ENCODE measurements at regions not wholly inside any gene's neighbourhood (a gene's known extent, or its start where the extent isn't known, plus 50 kb on each side); places are given as distances from the start of the nearest gene placed in this dataset.

DNA sequence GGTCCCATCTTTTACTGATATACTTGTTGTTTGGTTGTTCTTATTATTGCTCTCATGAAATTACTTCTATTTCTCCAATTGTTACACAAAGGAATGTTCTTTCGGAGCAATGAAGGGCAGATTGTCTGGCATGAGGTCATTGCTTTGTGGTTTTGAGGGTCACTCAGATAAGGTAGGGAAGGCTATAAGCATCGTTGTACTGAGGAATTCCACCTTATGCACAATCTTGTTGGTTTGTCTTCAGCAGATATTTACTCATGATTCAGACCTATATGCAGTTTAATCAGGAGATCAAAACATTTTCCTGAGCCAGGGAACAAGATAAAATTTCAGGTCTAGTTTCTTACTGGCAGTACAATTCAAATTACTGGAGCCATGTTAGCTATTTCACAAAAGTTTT lies 163.0 kb upstream of the SPHKAP start:
- DNase-seq = no peak

- no peak for DNase-seq
Observed at GRCh38 chr2:228339525-228339924, 158.0 kb upstream of the SPHKAP start.

- DNase-seq = no peak
Observed at GRCh38 chr2:228334180-228334579, 152.7 kb upstream of the SPHKAP start.

GRCh38 chr2:228329282-228329681 lies 147.8 kb upstream of the SPHKAP start:
- DNase-seq = peak in 2 of 3 donors; percentile 14 to 27

DNA sequence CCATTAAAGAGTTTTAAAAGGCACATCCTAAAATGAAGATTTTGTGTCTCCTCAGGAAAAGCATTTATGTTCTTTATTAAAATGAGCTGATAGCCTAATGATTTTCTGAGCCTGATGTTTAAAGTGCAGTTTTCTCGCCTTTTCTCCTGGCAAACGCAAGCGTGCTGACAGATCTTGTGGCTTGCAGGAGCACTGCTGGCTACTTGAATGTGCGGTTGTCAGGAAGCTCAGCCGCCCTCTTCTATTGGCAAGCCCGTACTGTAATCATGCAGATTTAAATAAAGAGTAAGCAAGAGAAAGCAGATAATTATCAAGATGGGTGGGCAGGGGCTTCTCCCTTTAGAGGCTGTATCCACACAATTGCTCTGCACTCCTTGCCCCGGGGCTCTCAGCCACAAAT lies 139.5 kb upstream of the SPHKAP start:
- DNase-seq = no peak

GRCh38 chr2:228318218-228318617 lies 136.7 kb upstream of the SPHKAP start:
- peak in 1 of 3 donors; percentile 17 for DNase-seq

GRCh38 chr2:228312172-228312571 lies 130.7 kb upstream of the SPHKAP start:
- DNase-seq = no peak

- no peak for DNase-seq
Observed at GRCh38 chr2:228303960-228304359, 122.5 kb upstream of the SPHKAP start.

DNA sequence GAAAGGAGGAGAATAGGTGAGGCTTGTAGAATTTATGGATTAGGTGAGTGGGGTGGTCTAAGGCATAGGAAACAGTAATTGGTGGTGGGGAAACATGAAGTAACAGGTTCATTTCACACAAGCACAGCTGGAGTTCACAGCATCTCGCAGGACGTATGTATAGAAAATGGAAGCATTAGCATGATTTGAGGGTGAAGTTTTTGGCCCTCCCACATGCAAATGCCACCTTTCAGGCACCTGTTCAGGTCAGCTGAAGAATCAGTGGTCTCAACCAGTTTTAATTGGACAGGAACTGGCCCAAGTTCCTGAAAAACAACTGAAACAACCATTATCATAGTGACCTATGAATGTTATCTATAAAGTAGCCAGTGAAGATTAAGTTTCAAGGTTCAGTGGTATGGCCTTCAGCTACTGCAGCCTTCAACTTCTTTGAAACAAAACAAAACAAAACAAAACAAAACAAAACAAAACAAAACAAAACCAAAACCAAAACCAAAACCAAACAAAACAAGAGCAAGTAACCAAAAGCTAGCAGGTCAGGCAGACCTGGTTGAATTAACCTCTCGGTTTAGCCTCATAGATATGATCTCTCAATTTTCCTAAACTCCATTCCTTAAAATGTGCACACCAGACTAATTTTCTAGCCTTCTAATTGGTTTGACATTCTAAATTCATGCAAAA lies 102.1 kb upstream of the SPHKAP start:
- DNase-seq = no peak

DNA sequence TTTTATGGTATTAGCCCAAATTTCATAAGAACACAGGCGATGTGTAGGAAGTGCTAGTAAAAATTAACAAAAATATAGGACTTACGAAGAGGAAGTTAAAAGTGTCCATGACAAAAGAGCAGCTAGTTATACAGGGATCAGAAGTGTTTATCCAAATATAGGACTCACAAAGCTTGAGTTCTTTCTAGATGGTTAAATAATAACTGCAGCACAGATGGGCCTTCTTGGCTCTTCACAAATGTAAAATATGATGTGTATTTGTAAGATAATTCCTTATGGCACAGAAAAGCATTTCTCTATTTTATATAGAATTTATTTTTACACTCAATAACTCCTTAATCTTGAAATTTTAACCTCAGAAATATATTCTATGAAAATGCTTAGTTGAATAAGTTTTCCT lies 100.9 kb upstream of the SPHKAP start:
- no peak for DNase-seq

DNA sequence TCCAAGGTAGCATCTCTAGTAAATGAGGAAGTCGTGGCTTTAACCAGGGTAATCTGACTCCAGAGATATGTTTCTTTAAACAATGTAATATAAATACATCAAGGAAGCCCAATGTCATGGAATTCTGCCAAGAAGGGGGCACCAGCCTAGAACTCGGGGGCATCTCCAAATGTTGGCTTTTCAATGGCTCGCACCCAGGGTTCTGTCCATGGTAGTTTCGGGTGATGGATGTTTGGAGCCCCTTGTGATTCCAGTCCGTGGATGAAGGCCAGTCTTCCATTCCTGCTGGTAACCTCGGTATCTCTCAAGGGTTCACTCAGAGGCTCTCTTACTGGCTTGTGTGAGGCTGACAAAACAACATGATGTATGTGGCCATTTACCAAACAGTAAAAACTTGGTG lies 91.7 kb upstream of the SPHKAP start:
- DNase-seq = no peak

GRCh38 chr2:228269351-228269750 lies 87.9 kb upstream of the SPHKAP start:
- peak in 1 of 3 donors; percentile 56 for DNase-seq

GRCh38 chr2:228268756-228269155 lies 87.3 kb upstream of the SPHKAP start:
- DNase-seq = peak in 1 of 3 donors; percentile 39

- DNase-seq = peak in 1 of 3 donors; percentile 35
Observed at GRCh38 chr2:228268301-228268700, 86.8 kb upstream of the SPHKAP start.

DNA sequence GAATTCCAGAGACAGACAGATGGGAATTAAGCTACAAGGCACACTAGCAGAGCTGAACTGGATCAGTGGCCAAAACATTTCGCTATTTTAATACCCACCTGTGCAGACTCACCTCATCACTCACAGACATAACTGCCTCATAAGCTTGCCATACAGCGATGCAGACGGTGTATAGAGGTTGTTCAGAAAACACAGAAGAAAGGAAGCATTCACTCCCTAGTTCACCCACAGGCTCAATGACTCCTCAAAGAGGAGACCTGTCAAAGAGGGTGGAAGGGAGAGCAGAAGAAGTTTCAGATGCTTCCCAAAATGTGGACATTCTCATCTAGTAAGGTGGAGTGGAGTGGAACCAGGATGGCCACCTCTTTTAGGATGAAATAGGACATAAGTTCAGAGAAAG lies 81.7 kb upstream of the SPHKAP start:
- no peak for DNase-seq

GRCh38 chr2:228261546-228261945 lies 80.1 kb upstream of the SPHKAP start:
- DNase-seq = no peak

- no peak for DNase-seq
Observed at GRCh38 chr2:228257379-228257778, 75.9 kb upstream of the SPHKAP start.

GRCh38 chr2:228253752-228254151 lies 72.3 kb upstream of the SPHKAP start:
- no peak for DNase-seq

DNA sequence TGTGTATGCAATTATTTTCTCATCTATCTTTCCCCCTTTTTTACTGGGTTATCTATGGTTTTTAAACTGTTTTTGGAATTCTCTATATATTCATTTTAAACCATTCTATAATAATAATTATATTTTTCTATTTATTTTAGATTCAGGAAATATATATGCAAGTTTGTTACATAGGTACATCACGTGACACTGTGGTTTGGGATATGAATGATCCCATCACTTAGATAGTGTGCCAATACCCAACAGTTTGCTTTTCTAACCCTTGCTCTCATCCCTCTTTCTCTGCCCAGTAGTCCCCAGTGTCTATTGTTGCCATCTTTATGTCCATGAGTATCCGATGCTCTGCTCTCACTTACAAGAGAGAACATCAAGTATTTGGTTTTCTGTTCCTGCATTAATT lies 65.8 kb upstream of the SPHKAP start:
- DNase-seq = no peak

GRCh38 chr2:228245601-228246000 lies 64.1 kb upstream of the SPHKAP start:
- no peak for DNase-seq

DNA sequence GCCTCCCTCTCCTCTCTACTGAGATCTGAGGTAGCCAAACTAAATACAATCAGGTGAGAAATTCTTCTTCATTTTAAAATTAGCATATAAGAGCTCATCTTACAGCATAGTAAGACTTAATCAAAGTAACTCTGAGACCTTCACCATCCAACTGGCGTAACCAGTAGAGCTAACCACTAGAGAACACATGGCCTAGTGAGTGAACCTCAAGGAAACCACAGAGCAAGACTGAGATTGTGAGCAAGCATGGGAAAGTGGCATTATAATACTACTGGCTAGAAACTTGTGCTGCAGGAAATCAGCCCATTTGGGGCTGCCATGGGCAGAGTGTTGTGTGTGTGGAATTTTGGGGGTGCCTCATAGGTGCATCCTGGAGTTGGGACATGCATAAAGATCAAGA lies 61.1 kb upstream of the SPHKAP start:
- DNase-seq = no peak

DNA sequence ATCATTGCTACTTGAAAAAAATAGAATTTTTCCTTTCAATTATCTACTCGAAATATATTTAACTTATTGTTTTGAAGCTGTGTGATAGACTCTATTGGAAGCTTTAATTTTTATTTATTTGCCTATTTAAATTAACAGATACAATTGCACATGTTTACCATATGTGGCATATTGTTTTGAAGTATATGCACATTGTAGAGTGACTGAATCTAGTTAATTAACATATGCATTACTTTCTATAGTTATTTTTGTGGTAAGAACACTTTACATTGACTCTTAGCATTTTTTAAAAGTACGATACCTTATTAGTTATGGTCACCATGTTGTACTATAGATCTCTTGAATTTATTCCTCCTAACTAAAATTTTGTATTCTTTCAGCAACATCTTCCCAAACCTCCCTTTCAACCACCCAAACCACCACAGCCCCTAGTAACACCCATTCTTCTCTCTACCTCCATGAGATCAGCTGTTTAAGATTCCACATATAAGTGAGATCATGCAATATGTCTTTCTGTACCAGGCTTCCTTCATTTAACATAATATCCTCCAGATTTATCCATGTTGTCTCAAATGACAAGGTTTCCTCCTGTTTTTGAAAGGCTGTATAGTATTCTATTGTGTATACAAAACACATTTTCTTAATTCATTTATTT lies 58.5 kb upstream of the SPHKAP start:
- no peak for DNase-seq

GRCh38 chr2:228239207-228239906 lies 57.9 kb upstream of the SPHKAP start:
- DNase-seq = no peak
